ENCODE measurements at regions not wholly inside any gene's neighbourhood (a gene's known extent, or its start where the extent isn't known, plus 50 kb on each side); places are given as distances from the start of the nearest gene placed in this dataset.

- Histone ChIP-seq H3K9me1 (ENCODE audit: insufficient read depth, low read length) (no peaks in the 10 kb centered on the region), H3K9me3 (ENCODE audit: control insufficient read depth, insufficient read depth, low read length) (no peaks in the 10 kb centered on the region), H4K8ac (ENCODE audit: low read depth in 2 of 2, low read length in 2 of 2) (no peak overlapping the region), H2BK120ac (ENCODE audit: low read depth, low read length) (no peak overlapping the region), H3K56ac (ENCODE audit: extremely low read depth, insufficient read depth, low read length) (no peak overlapping the region), H3K36me3 (ENCODE audit: control insufficient read depth, insufficient read depth, low read length) (no peaks in the 10 kb centered on the region), H3K4me2 (ENCODE audit: low read depth, low read length) (no peak overlapping the region), H2BK15ac (ENCODE audit: low read depth, low read length) (no peak overlapping the region), H2AK9ac (replicated peaks; ENCODE audit: low read depth, low read length, poor library complexity) (no peak overlapping the region), H2AK5ac (ENCODE audit: low read depth, low read length) (no peak overlapping the region), H2AFZ (replicated peaks; ENCODE audit: low read length, poor library complexity) (no peak overlapping the region), H4K91ac (ENCODE audit: insufficient read depth, low read depth, low read length) (no peak overlapping the region), H3K23ac (ENCODE audit: low read depth, low read length) (no peak overlapping the region), H3K9ac (ENCODE audit: low read depth, low read length) (no peak overlapping the region), H4K5ac (ENCODE audit: low read depth, low read length) (no peak overlapping the region), H2BK20ac (ENCODE audit: low read depth, low read length) (no peak overlapping the region), H3K79me1 (ENCODE audit: low read depth in 1 of 2, low read length in 2 of 2) (no peaks in the 10 kb centered on the region), H3K27me3 (ENCODE audit: control insufficient read depth, insufficient read depth, low read length) (no peaks in the 10 kb centered on the region), H2BK5ac (ENCODE audit: low read depth, low read length, poor library complexity, severe bottlenecking) (no peak overlapping the region), H3K4ac (ENCODE audit: low read depth, low read length) (no peak overlapping the region), H3K18ac (ENCODE audit: low read depth, low read length) (no peak overlapping the region), H3K4me3 (ENCODE audit: insufficient read depth, low read depth, low read length) (no peak overlapping the region), H4K20me1 (ENCODE audit: insufficient read depth, low read length) (no peaks in the 10 kb centered on the region), H3K4me1 (ENCODE audit: control insufficient read depth, insufficient read depth, low read length) (no peaks in the 10 kb centered on the region), H3K27ac (ENCODE audit: insufficient read depth, low read length) (no peak overlapping the region), H3K14ac (replicated peaks; ENCODE audit: low read depth, low read length) (no peak overlapping the region)
- dilution Hi-C loops (cut with HindIII; ENCODE audit: low sequenced_read_pairs, unreplicated experiment) (no loop called here), in situ Hi-C loops (cut with MboI; ENCODE audit: low sequenced_read_pairs) (no loop called here), intact Hi-C loops (cut with micrococcal nuclease) (no loop called here)
- no TSS peak for BruUV-seq (replicated peaks)
- CTCF ChIA-PET, result no interaction called here
- ATAC-seq (ENCODE audit: low read depth), result no peak
- POLR2A ChIA-PET (ENCODE audit: unreplicated experiment), result no interaction called here
- no peak for DNase-seq
- no peak for TF ChIP-seq RFX5 (IDR thresholded peaks at IDR 0.05; ENCODE audit: low read depth, low read length)
- no peak for TF ChIP-seq CEBPB (IDR thresholded peaks at IDR 0.05; ENCODE audit: low read depth, low read length)
- no peak for TF ChIP-seq CHD1 (IDR thresholded peaks at IDR 0.05; ENCODE audit: low read depth, low read length)
- no peak for TF ChIP-seq RAD21 (IDR thresholded peaks at IDR 0.05; ENCODE audit: low read length)
- TF ChIP-seq MAZ (IDR thresholded peaks at IDR 0.05; ENCODE audit: borderline replicate concordance, low read depth, low read length), result no peak
- no peak for TF ChIP-seq SMC3 (IDR thresholded peaks at IDR 0.05; ENCODE audit: low read depth, low read length)
- no peak for TF ChIP-seq BHLHE40 (IDR thresholded peaks at IDR 0.05; ENCODE audit: low read depth, low read length)
- no peak for TF ChIP-seq NFE2L2 (IDR thresholded peaks at IDR 0.05; ENCODE audit: low read depth, low read length)
- TF ChIP-seq FOS (IDR thresholded peaks at IDR 0.05; ENCODE audit: low read depth, low read length), result no peak
- TF ChIP-seq MAFK (IDR thresholded peaks at IDR 0.05; ENCODE audit: low read depth, low read length), result no peak
- no peak for TF ChIP-seq USF2 (IDR thresholded peaks at IDR 0.05; ENCODE audit: low read depth, low read length)
Observed at GRCh38 chr11:81000334-81000733, 1559.5 kb upstream of the TENM4 start.
